ENCODE measurements at regions not wholly inside any gene's neighbourhood (a gene's known extent, or its start where the extent isn't known, plus 50 kb on each side); places are given as distances from the start of the nearest gene placed in this dataset.

GRCh38 chr10:8128511-8128910, 74.0 kb downstream of the GATA3 start:
- Histone ChIP-seq H3K27ac (no peak overlapping the region), H3K27me3 (peaks cover 0 to 3% of the 10 kb centered on the region in 2 donors)
- intact Hi-C loops (cut with DNase I; ENCODE audit: low total_unique reads), result no loop called here

GRCh38 chr10:8129438-8129837, 75.0 kb downstream of the GATA3 start:
- intact Hi-C loops (cut with DNase I; ENCODE audit: low total_unique reads), result no loop called here
- no peak overlapping the region for H3K27ac ChIP-seq
- no peaks in the 10 kb centered on the region for H3K4me1 ChIP-seq
- no peak for TF ChIP-seq CTCF (IDR thresholded peaks at IDR 0.05)
- no peaks in the 10 kb centered on the region for H3K36me3 ChIP-seq
- H3K27me3 ChIP-seq, result peaks cover 0 to 3% of the 10 kb centered on the region in 2 donors
- no peak for DNase-seq
- no peak overlapping the region for H3K4me3 ChIP-seq
- no peaks in the 10 kb centered on the region for H3K9me3 ChIP-seq

More at GRCh38 chr10:8128511-8128910, 74.0 kb downstream of the GATA3 start:
- Histone ChIP-seq H3K4me3 (no peak overlapping the region), H3K9me3 (no peaks in the 10 kb centered on the region), H3K36me3 (no peaks in the 10 kb centered on the region), H3K4me1 (no peaks in the 10 kb centered on the region)
- DNase-seq, result no peak
- no peak for TF ChIP-seq CTCF (IDR thresholded peaks at IDR 0.05)

- no peaks in the 10 kb centered on the region for H3K4me1 ChIP-seq
- no peaks in the 10 kb centered on the region for H3K36me3 ChIP-seq
- peaks cover 0 to 3% of the 10 kb centered on the region in 2 donors for H3K27me3 ChIP-seq
- intact Hi-C loops (cut with DNase I; ENCODE audit: low total_unique reads), result no loop called here
- no peak overlapping the region for H3K27ac ChIP-seq
- no peaks in the 10 kb centered on the region for H3K9me3 ChIP-seq
- DNase-seq, result no peak
- no peak overlapping the region for H3K4me3 ChIP-seq
- no peak for TF ChIP-seq CTCF (IDR thresholded peaks at IDR 0.05)
These were observed 76.8 kb downstream of the GATA3 start for GRCh38 chr10:8130973-8131911.

- H3K27me3 ChIP-seq, result peaks cover 0 to 3% of the 10 kb centered on the region in 2 donors
- no peaks in the 10 kb centered on the region for H3K36me3 ChIP-seq
- H3K9me3 ChIP-seq, result no peaks in the 10 kb centered on the region
- no peak overlapping the region for H3K27ac ChIP-seq
- DNase-seq, result no peak
- no peak for TF ChIP-seq CTCF (IDR thresholded peaks at IDR 0.05)
- intact Hi-C loops (cut with DNase I; ENCODE audit: low total_unique reads), result no loop called here
- no peaks in the 10 kb centered on the region for H3K4me1 ChIP-seq
- H3K4me3 ChIP-seq, result no peak overlapping the region
These were observed 78.7 kb downstream of the GATA3 start for GRCh38 chr10:8133146-8133545.

- Histone ChIP-seq H3K4me3 (no peak overlapping the region), H3K4me1 (no peaks in the 10 kb centered on the region), H3K36me3 (no peaks in the 10 kb centered on the region), H3K9me3 (no peaks in the 10 kb centered on the region), H3K27ac (no peak overlapping the region), H3K27me3 (peaks cover 0 to 6% of the 10 kb centered on the region in 2 donors)
- no peak for TF ChIP-seq CTCF (IDR thresholded peaks at IDR 0.05)
- intact Hi-C loops (cut with DNase I; ENCODE audit: low total_unique reads), result no loop called here
- DNase-seq, result no peak
These were observed 82.2 kb downstream of the GATA3 start for GRCh38 chr10:8136736-8137135.

Data from tibial artery (tissue), 4 donors.